OCI-LY1 (cell line): ENCODE measurements at regions not wholly inside any gene's neighbourhood (a gene's known extent, or its start where the extent isn't known, plus 50 kb on each side); places are given as distances from the start of the nearest gene placed in this dataset.

Experiments
- H2AFZ ChIP-seq: fragments of 200-600 bp; sonication (generic), shearing (Covaris generic); 2 replicates; pipeline ENCODE4 v1.6.0; 2014; ENCODE audit warnings: antibody characterized with exemption, mild to moderate bottlenecking, low read length
- H3F3A ChIP-seq: fragments of 200-600 bp; sonication (generic), shearing (Covaris generic); 2 replicates; pipeline ENCODE4 v1.6.0; 2014; ENCODE audit warnings: mild to moderate bottlenecking, antibody characterized with exemption, low read length, moderate library complexity; ENCODE audit not compliant: insufficient read depth
- H3K27ac ChIP-seq: fragments of 200-600 bp; sonication (generic); 2 replicates; pipeline ENCODE4 v1.5.1; 2014; ENCODE audit warnings: low read length, mixed run types, mild to moderate bottlenecking, low read depth; ENCODE audit not compliant: poor library complexity, severe bottlenecking
- H3K27me3 ChIP-seq: fragments of 200-600 bp; sonication (generic); 2 replicates; pipeline ENCODE4 v1.6.0; 2014; ENCODE audit warnings: antibody characterized with exemption, mild to moderate bottlenecking, low read length, moderate library complexity; ENCODE audit not compliant: insufficient read depth
- H3K36me3 ChIP-seq: fragments of 200-600 bp; sonication (generic); 2 replicates; pipeline ENCODE4 v1.6.1; 2014; ENCODE audit warnings: mild to moderate bottlenecking, antibody characterized with exemption, low read length, moderate library complexity, mixed read lengths; ENCODE audit not compliant: insufficient read depth
- H3K4me1 ChIP-seq: fragments of 200-600 bp; sonication (generic); 2 replicates; pipeline ENCODE4 v1.5.1; 2014; ENCODE audit warnings: mild to moderate bottlenecking, low read length, moderate library complexity; ENCODE audit not compliant: insufficient read depth, severe bottlenecking
- H3K4me2 ChIP-seq: fragments of 200-600 bp; sonication (generic), shearing (Covaris generic); 2 replicates; pipeline ENCODE4 v1.6.1; 2014; ENCODE audit warnings: low read length
- H3K4me3 ChIP-seq: fragments of 200-600 bp; sonication (generic); 2 replicates; pipeline ENCODE4 v1.5.1; 2014; ENCODE audit warnings: low read length, low read depth, mild to moderate bottlenecking, mixed read lengths; ENCODE audit not compliant: poor library complexity, severe bottlenecking
- H3K79me2 ChIP-seq: fragments of 200-600 bp; shearing (Covaris generic); 2 replicates; pipeline ENCODE4 v1.6.1; 2016; ENCODE audit warnings: mixed run types, low read length, mixed read lengths; ENCODE audit not compliant: insufficient read depth
- H3K9ac ChIP-seq: fragments of 200-600 bp; sonication (generic), shearing (Covaris generic); 2 replicates; pipeline ENCODE4 v1.6.1; 2014; ENCODE audit warnings: mild to moderate bottlenecking, low read length, mixed read lengths
- H3K9me2 ChIP-seq: fragments of 200-600 bp; sonication (generic), shearing (Covaris generic); 2 replicates; pipeline ENCODE4 v1.6.1; 2014; ENCODE audit warnings: low read depth, mild to moderate bottlenecking, low read length, mixed read lengths
- H3K9me3 ChIP-seq: fragments of 200-600 bp; shearing (Covaris generic); 2 replicates; pipeline ENCODE4 v1.6.1; 2014; ENCODE audit warnings: low read length, mixed read lengths
- H4K20me1 ChIP-seq: fragments of 200-600 bp; sonication (generic), shearing (Covaris generic); 2 replicates; pipeline ENCODE4 v1.6.0; 2016; ENCODE audit warnings: mild to moderate bottlenecking, low read length; ENCODE audit not compliant: insufficient read depth
- EZH2 ChIP-seq: fragments of 200-600 bp; sonication (generic), shearing (Covaris generic); IDR thresholded peaks from 2 replicates; pipeline ENCODE4 v1.8.0; 2017; ENCODE audit warnings: borderline replicate concordance, mixed run types, mild to moderate bottlenecking, antibody characterized with exemption, low read length, moderate library complexity, mixed read lengths
- TF ChIP-seq, protein P1 (sequence below): fragments of 200-600 bp; sonication (generic), shearing (Covaris generic); IDR thresholded peaks from 2 replicates; pipeline ENCODE4 v1.5.1; 2017; ENCODE audit warnings: mild to moderate bottlenecking, antibody characterized with exemption, low read length, moderate library complexity, mixed read lengths

GRCh38 chr16:80071964-80072456, 468.8 kb upstream of the DYNLRB2 start:
- no peaks in the 10 kb centered on the region for H3K36me3 ChIP-seq
- H3K4me3 ChIP-seq: no peak overlapping the region
- no peak overlapping the region for H3K4me2 ChIP-seq
- H3K27me3 ChIP-seq: no peaks in the 10 kb centered on the region
- H3K9me2 ChIP-seq: no peaks in the 10 kb centered on the region
- H3K27ac ChIP-seq: no peak overlapping the region
- no peak overlapping the region for H3K9ac ChIP-seq
- no peak overlapping the region for H2AFZ ChIP-seq
- no peaks in the 10 kb centered on the region for H3F3A ChIP-seq
- H3K4me1 ChIP-seq: no peaks in the 10 kb centered on the region
- no peaks in the 10 kb centered on the region for H3K79me2 ChIP-seq
- H3K9me3 ChIP-seq: no peaks in the 10 kb centered on the region
- H4K20me1 ChIP-seq: no peaks in the 10 kb centered on the region
- TF ChIP-seq, protein P1, sequence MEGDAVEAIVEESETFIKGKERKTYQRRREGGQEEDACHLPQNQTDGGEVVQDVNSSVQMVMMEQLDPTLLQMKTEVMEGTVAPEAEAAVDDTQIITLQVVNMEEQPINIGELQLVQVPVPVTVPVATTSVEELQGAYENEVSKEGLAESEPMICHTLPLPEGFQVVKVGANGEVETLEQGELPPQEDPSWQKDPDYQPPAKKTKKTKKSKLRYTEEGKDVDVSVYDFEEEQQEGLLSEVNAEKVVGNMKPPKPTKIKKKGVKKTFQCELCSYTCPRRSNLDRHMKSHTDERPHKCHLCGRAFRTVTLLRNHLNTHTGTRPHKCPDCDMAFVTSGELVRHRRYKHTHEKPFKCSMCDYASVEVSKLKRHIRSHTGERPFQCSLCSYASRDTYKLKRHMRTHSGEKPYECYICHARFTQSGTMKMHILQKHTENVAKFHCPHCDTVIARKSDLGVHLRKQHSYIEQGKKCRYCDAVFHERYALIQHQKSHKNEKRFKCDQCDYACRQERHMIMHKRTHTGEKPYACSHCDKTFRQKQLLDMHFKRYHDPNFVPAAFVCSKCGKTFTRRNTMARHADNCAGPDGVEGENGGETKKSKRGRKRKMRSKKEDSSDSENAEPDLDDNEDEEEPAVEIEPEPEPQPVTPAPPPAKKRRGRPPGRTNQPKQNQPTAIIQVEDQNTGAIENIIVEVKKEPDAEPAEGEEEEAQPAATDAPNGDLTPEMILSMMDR: no peak
- no peak for TF ChIP-seq EZH2

DNA sequence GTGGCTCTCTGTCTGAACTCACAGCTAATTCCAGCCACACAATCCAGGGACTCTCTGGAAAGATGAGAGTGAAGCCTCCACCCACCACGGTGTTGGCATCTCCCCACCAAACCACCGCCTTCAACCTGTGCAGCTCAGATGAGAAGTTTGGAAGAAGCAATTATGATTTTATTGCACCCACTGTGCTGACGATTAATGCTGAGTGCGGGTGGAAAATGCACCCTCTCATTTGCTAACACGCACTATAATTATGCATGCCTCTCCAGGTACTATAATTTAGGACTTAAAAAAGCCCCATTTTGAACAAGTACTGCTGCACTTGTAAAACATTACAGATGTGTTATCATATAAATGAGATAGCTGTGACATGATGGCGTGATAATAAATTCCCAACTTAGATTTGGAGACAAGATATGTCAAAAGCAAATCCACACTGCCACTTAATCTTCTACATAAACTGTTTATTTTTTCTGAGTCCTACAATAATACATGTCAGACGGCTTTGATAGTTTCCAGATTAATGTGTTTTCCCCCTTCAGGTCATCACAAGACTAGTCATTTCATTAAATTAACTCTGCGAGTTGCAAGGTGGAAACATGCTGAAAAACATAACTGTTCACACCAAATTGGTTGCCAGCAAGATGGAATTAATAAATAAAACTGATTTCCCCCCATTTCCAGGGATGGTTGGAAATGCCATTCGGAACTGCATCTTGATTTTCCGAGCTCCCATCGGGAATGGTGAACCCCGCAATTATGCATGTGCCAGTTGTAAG, 466.5 kb upstream of the MAF start:
- no peaks in the 10 kb centered on the region for H3K4me1 ChIP-seq
- no peaks in the 10 kb centered on the region for H3K36me3 ChIP-seq
- no peaks in the 10 kb centered on the region for H4K20me1 ChIP-seq
- TF ChIP-seq, protein P1: no peak
- no peak for TF ChIP-seq EZH2
- no peaks in the 10 kb centered on the region for H3K27me3 ChIP-seq
- no peaks in the 10 kb centered on the region for H3F3A ChIP-seq
- H3K9me3 ChIP-seq: no peaks in the 10 kb centered on the region
- no peaks in the 10 kb centered on the region for H3K79me2 ChIP-seq
- no peak overlapping the region for H3K4me3 ChIP-seq
- no peaks in the 10 kb centered on the region for H3K9me2 ChIP-seq
- no peak overlapping the region for H3K9ac ChIP-seq
- H3K27ac ChIP-seq: no peak overlapping the region
- H3K4me2 ChIP-seq: no peak overlapping the region
- H2AFZ ChIP-seq: no peak overlapping the region

GRCh38 chr16:80065541-80065940, 465.0 kb upstream of the MAF start:
- no peaks in the 10 kb centered on the region for H3K9me2 ChIP-seq
- no peak overlapping the region for H3K27ac ChIP-seq
- H4K20me1 ChIP-seq: no peaks in the 10 kb centered on the region
- H3K9ac ChIP-seq: no peak overlapping the region
- H3K4me3 ChIP-seq: no peak overlapping the region
- no peak overlapping the region for H2AFZ ChIP-seq
- no peaks in the 10 kb centered on the region for H3K36me3 ChIP-seq
- no peak for TF ChIP-seq EZH2
- TF ChIP-seq, protein P1: no peak
- H3K27me3 ChIP-seq: no peaks in the 10 kb centered on the region
- H3F3A ChIP-seq: no peaks in the 10 kb centered on the region
- H3K4me2 ChIP-seq: no peak overlapping the region
- no peaks in the 10 kb centered on the region for H3K4me1 ChIP-seq
- H3K9me3 ChIP-seq: no peaks in the 10 kb centered on the region
- no peaks in the 10 kb centered on the region for H3K79me2 ChIP-seq
